ENCODE measurements at regions not wholly inside any gene's neighbourhood (a gene's known extent, or its start where the extent isn't known, plus 50 kb on each side); places are given as distances from the start of the nearest gene placed in this dataset.

GRCh38 chr7:65804887-65805286 is 68.0 kb upstream of the VKORC1L1 start:
- ChIA-PET CTCF (ENCODE audit: partially characterized antibody) (interaction anchor here (0.6 to 2.6 kb wide), 3 partner anchors 10 to 73 kb away, joined by 3 to 8 read pairs (median 5); no protein-coding TSS in a partner anchor), POLR2A (ENCODE audit: partially characterized antibody) (interaction anchor here (0.6 to 1.1 kb wide), 2 partner anchors 9 to 40 kb away, joined by 3 to 4 read pairs; no protein-coding TSS in a partner anchor)
- H2AFZ ChIP-seq (ENCODE audit: low read length) = no peak overlapping the region
- H2BK12ac ChIP-seq (ENCODE audit: low read depth, low read length) = no peak overlapping the region
- no peak overlapping the region for H2AK5ac ChIP-seq (ENCODE audit: low read depth, low read length)
- no peak overlapping the region for H2BK5ac ChIP-seq (ENCODE audit: low read depth, low read length)
- no peaks in the 10 kb centered on the region for H3K9me3 ChIP-seq (ENCODE audit: insufficient read depth in 2 of 2, low read depth in 1 of 2, low read length in 1 of 2)
- H2BK15ac ChIP-seq (ENCODE audit: low read length) = no peak overlapping the region
- no peak overlapping the region for H4K8ac ChIP-seq (ENCODE audit: extremely low read depth, insufficient read depth, low read length)
- no peak overlapping the region for H3K4ac ChIP-seq (replicated peaks; ENCODE audit: insufficient read length, low read depth, low read length)
- no peak for FAIRE-seq
- no peak overlapping the region for H3K14ac ChIP-seq (ENCODE audit: insufficient read length)
- no peak overlapping the region for H3K4me3 ChIP-seq (ENCODE audit: extremely low read depth in 1 of 4, insufficient read depth in 2 of 4, low read depth in 3 of 4, low read length in 4 of 4)
- no peak overlapping the region for H3K56ac ChIP-seq (replicated peaks; ENCODE audit: insufficient read length, low read depth, low read length)
- no peak overlapping the region for H3K9ac ChIP-seq (replicated peaks in 1 of 4; ENCODE audit: extremely low read depth in 1 of 4, low read depth in 3 of 4, low read length in 3 of 4)
- 77% methylated on average over 4 of the region's 4 CpGs; no CpG with 5 or more reads in 1 of the 2 experiments for WGBS, 2 experiments (ENCODE audit: extremely low coverage in 1 of 2, insufficient coverage in 1 of 2, insufficient read length in 1 of 2, insufficient replicate concordance in 2 of 2, low coverage in 1 of 2, low lambda C conversion rate in 2 of 2, missing lambda C conversion rate in 1 of 2)
- no peaks in the 10 kb centered on the region for H3K79me1 ChIP-seq (ENCODE audit: low read depth, low read length)
- H2BK120ac ChIP-seq (replicated peaks; ENCODE audit: low read depth, low read length) = no peak overlapping the region
- H3K79me2 ChIP-seq (ENCODE audit: control insufficient read depth in 1 of 2, insufficient read depth in 2 of 2, low read length in 2 of 2) = no peaks in the 10 kb centered on the region
- no peak overlapping the region for H3K23ac ChIP-seq (ENCODE audit: insufficient read length)
- no peaks in the 10 kb centered on the region for H3K4me1 ChIP-seq (replicated peaks in 1 of 4; ENCODE audit: control insufficient read depth in 3 of 4, insufficient read depth in 4 of 4, low read length in 3 of 4)
- no peak for TF ChIP-seq YY1 (IDR thresholded peaks at IDR 0.05; ENCODE audit: low read depth, low read length)
- TF ChIP-seq NANOG (IDR thresholded peaks at IDR 0.05; ENCODE audit: insufficient read depth, low read depth, low read length, poor library complexity, severe bottlenecking) = no peak
- TF ChIP-seq E2F6 (IDR thresholded peaks at IDR 0.05) = no peak
- no peak for TF ChIP-seq JUN (IDR thresholded peaks at IDR 0.05; ENCODE audit: low read depth, low read length)
- no peak for TF ChIP-seq JUND (IDR thresholded peaks at IDR 0.05; ENCODE audit: low read length)
- no peaks in the 10 kb centered on the region for H3K36me3 ChIP-seq (ENCODE audit: control insufficient read depth in 2 of 4, insufficient read depth in 4 of 4, low read length in 3 of 4)
- H4K91ac ChIP-seq (replicated peaks; ENCODE audit: insufficient read length, low read length) = no peak overlapping the region
- no peak for DNase-seq (ENCODE audit: low read depth in 1 of 2, low spot score in 2 of 2)
- H3K18ac ChIP-seq (ENCODE audit: extremely low read depth, low read length) = no peak overlapping the region
- H4K5ac ChIP-seq (ENCODE audit: insufficient read length, low read depth, low read length) = no peak overlapping the region
- H3K27ac ChIP-seq (ENCODE audit: low read depth, low read length) = no peak overlapping the region
- no peak overlapping the region for H2BK20ac ChIP-seq (ENCODE audit: low read length)
- H3K4me2 ChIP-seq (ENCODE audit: insufficient read depth in 1 of 2, low read depth in 2 of 2, low read length in 2 of 2) = no peak overlapping the region
- H3K23me2 ChIP-seq (ENCODE audit: low read depth, low read length) = no peaks in the 10 kb centered on the region
- no peaks in the 10 kb centered on the region for H4K20me1 ChIP-seq (replicated peaks in 1 of 2; ENCODE audit: control insufficient read depth in 1 of 2, insufficient read depth in 2 of 2, low read length in 2 of 2)
- no peaks in the 10 kb centered on the region for H3K27me3 ChIP-seq (replicated peaks in 1 of 4; ENCODE audit: control insufficient read depth in 3 of 4, extremely low read depth in 1 of 4, insufficient read depth in 3 of 4, low read length in 3 of 4)

Measured in H1 (cell line).